Glomerular endothelial cell (primary cell): ENCODE measurements at regions not wholly inside any gene's neighbourhood (a gene's known extent, or its start where the extent isn't known, plus 50 kb on each side); places are given as distances from the start of the nearest gene placed in this dataset.

ENCODE experiments used
- DNase-seq: peaks from one replicate; pipeline ENCODE4 v3.0.0-alpha.2; 2011; ENCODE audit warnings: low read depth, low spot score; ENCODE audit errors: extremely low read depth

DNA sequence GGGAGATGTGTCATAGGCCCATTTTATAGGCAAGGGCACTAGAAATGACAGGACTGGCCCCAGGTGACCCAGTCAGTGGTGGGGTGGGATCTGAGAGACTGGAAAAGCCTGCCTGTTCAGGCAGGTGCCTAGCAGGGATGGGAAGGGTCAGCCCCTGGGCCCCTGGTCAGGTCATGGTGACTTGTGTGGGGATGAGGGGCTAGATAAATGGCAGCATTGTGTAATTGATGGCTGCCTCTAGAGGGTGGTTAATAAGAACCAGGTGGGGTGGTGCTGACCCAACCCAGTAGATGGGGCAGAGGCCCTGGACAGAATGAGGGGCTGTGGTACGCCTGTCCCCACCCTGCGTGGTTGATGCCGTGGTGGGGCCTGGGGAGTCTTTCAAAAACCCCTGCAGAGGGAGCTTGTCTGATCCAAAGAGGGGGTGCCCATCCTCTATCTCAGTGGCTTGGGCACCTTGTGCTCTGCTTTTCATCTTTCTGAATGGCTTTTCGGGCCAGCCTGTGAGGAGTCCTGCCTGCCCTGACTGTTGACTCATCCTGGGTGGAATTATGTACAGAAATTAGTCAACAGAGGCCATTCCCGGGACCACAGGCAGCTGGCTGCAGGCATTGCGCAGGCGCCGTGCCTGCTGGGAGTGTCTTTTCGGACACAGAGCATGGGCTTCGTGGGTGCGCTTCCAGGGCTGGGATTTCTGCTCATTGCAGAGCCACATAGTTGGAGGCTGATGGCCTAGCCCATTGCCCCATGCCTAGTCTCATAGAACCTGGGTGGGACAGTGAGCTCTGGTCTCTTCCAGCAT is 93.6 kb upstream of the PITX1 start:
- no peak for DNase-seq

DNA sequence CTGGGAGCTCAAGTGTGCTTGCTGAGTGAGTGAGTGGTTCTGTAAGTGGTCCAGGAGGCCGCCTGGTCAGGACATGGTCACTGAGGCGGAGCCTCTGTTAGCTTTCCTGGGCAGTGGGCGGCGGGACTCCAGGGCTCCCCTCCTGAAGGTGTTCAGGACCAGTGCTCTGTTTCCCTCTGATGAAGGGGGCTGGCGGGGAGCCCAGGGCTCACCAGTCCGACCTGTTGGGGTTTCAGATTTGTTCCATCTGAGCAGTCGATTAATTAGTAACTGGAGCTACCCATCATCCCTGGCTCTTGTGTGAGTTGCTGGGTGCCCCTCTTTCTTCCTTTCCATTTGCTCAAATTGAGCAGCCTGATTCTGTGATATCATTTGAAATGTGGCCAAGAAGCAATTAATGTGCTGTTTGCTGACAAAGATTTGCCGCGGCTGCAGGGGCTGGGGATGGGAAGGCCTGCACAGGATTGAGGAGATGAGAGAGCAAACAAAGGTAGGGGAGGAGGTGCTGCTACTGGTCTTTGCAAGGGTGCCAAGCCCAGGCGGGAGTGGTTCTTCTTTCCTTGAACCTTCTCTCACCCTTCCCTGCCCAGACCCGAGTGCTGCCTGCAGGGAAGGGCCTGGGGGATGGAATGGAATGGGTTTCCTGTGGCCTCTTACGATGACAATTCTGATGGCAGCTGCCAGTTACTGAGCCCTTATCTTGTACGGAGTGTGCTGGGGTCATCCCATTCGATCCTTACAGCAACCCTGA is 92.8 kb upstream of the PITX1 start:
- no peak for DNase-seq

DNA sequence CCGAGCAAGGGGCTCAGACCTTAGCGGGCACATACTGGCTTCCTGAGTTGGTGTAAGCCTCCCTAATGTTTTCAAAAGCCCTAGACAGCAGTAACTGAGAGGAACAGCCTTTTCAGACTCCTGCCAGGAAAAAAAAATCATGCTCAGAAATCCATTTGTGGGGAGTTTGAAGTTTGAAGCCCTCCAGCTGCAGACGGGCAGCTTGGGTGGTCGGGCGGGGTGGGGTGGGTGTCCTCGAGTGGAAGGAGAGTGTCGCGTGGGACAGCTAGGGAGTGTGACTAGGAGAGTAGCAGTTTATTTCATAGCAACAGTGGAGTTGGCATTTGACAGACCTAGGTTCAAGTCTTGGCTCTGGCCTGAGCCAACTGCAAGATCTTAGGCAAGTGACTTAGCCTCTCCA is 90.7 kb upstream of the PITX1 start:
- no peak for DNase-seq

DNA sequence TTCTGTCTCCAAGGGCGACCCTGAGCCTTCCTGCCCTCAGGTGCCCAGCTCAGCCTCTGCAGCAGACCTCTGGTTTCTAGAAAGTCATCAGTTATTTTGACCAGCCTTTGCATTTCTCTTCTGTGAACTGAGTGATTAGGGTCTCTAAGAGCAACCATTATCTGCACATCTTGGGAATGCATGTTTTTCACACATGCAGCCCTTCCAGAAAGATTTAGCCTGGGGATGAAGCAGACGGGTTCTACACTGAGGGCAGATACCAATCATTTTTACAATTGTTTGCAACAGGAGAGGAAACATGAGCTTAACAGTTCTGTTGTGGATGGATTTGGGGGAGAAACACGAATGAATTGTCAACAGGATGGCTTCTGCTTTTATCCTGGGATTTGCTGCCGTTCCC is 90.1 kb upstream of the PITX1 start:
- no peak for DNase-seq

DNA sequence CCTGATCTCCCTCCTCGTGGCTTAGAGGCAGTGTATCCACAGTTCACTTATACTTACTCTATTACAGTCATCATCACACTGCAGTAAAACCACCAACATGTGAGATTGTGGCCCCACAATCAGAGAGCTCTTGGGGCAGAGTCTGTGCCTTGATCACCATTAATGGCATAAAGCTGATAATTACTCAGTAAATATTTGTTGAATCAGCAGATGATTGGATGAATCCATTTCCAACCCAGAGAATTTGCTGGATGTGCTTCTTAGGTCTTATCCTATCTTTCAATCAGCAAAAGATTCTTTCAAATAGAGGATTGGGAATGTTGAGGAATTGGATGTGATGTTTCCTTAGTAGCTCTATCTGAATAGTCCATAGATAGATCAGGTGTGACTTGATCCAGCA is 88.8 kb upstream of the PITX1 start:
- DNase-seq: no peak

DNA sequence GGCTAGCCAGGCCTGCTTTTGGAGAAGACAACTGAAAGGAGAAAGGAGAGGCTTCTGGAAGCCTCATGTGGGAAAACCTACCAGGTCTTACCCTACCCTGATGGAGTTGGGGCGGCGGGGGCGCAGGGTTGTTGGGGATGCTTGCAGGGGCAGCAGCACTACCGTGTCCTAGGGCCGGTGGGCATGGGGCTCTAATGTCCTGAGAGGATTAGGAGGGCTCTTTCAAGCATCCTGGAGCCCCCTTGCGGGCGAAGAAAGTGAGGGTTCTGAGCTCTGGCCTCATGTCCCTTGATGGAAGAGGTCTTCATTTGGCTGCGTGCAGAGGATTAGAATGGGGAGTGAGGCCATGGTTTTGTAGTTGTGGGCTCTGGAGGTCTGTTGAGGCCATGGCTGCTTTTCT is 86.9 kb upstream of the PITX1 start:
- no peak for DNase-seq

DNA sequence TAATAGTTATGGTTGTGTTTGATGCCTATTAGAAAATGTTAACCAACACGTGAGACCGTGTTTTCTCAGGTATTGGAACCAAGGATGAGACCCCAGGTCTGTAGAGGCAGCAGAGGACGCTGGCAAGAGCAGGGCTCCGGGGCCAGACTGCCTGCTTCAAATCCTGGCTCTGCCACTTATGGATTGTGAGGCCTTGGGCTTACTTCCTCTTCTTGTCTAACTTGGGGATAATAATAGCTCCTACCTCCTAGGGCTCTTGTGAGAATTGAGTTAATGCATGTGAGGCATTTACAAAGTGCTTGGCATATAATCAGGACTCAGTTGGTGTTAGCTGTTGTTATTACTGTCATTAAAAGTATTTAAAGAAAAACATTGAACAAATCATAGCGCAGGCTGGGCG is 85.5 kb upstream of the PITX1 start:
- no peak for DNase-seq

DNA sequence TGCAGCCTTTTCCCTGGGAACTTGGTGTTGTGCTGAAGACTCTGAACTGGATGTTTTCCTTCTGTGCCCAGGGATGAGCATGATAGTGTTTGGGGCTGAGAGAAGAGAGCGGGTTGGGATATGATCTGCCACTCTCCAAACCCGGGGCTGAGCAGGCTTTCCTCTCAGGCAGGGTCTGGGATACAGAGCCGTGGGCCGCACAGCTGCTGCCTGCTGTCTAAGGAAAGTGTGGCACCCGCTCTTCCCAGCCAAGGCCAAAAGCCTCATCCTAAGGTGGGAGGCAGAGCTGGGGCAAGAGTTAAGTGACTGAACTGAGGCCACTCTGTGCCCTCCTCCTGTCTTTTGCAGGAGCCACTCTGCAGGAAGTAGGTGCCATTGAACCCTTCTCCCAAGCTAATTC is 83.6 kb upstream of the PITX1 start:
- no peak for DNase-seq

DNA sequence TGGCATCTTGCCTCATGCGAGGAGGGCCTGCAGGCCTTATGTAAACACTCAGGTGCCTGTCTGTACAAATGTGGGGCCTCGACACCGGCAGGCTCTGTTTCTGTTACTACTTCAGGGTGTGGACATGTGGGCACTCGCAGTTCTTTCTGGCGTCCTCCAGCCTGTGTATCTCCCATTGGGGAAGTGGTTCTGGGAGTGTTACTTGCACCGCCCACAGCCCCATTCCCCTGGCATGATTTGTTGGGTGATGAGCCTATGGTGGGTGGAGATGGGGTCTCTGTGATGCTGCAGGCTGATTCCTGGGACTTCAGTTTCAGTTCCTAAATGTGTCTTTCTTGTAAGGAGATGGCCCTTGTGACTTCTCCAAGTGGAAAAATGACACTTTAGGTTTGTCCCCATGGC is 82.1 kb upstream of the PITX1 start:
- no peak for DNase-seq

DNA sequence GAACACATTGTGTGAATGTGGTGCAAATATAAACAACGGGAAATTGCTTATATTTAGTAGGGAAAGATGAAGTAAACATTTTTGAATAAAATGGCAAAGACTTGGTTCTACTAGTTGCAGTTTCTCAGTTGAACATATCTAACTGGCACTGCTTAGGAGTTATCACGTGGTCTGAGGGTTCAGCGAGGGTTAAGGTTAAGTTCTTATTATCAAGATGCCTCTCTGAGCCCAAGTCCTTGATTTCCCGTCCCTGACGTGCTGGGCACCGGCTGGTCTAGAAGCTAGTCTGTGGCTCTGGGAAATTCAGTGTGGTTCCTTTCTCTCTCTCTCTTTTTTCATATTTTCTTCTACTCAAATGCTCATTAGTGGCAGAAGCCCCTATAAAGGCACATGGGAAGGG is 81.6 kb upstream of the PITX1 start:
- no peak for DNase-seq

DNA sequence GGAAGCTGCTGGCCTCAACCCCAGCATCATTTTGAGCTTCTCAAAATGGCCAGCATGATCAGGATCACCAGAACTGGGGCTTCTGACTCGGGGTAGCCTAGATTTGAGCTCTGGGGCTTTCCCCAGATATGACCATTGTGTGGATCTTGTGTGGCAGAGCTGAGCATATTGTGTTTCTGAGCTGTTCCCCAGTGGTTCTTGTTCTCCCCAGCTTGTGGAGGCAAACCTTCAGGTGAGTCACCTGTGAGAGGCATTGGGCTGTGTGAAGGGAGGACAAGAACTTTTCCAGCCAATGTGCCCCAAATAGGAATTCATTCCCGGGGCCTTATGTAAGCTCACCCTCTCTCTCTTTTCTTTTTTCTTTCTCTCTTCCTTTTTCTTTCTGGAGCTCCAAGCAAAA is 80.7 kb upstream of the PITX1 start:
- no peak for DNase-seq

DNA sequence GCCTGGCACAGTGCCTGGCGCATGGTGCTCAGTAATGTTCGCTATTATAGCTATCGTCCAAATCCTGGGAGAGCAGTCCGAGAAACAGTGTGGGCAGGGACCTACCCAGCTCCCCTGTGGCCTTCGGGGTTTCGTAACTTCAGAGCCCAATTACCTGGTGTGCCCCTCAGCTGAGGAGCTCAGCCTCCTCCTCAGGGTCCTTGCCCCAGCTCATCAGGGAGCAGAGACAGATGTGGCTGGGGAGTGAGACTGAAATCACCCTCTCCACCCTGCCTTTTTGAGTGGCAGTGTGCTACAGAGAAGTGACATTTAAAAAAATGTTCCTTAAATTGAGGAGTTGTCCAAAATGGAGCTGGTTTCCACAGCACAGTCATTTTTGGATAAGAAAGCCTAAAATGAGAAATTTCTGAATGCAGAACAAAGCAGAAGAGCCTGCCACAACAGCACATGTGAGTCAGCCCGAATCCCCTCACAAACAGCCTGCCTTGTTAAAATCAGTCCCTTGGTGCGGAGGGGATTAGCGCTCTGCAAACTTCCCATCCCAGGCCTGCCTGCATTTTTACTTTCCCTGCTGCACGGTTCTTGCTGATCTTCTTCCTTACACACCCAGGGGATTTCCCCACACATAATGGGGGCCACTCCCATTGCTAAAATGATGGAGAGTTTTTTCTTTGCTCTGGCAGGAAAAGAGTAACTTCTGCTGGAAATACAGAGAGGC is 78.1 kb upstream of the PITX1 start:
- DNase-seq: no peak

DNA sequence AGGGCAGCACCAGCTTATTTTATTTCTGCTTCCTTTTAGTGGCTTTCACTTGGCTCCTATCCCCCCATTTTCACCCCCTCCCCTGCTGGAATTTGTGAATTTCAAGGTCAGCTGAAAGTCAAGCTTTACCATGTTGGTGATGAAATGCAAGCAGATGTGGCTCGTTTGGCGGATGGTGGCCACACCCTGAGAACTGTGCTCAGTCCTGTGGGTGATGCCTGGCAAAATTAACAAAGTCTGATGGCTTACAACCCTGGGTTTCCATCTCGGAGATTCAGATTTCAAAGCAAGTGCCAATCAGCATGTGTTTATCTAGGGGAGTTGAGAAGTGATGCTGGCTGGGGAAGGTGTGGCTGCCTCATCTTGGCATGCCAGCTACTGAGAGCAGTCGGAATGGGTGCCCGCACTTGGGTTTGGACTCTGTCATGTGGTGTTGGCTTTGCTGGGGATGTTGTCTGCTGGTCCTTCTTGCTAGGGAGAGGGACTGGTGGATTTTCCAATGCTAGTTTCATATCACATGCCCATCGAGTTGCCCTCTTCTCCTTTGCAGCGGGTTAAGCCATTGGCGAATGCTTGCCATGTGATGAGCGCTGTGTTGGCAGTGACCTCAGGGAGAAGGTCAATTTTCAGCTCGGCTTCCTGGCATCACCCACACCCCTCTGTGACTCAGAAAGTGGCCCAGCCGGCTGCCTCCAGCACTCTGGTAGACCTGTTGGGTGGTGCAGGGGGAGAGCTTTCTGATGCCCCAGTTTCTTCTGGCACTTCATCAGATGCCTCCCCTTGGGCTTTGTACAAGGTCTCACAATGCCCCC is 77.0 kb upstream of the PITX1 start:
- DNase-seq: no peak

DNA sequence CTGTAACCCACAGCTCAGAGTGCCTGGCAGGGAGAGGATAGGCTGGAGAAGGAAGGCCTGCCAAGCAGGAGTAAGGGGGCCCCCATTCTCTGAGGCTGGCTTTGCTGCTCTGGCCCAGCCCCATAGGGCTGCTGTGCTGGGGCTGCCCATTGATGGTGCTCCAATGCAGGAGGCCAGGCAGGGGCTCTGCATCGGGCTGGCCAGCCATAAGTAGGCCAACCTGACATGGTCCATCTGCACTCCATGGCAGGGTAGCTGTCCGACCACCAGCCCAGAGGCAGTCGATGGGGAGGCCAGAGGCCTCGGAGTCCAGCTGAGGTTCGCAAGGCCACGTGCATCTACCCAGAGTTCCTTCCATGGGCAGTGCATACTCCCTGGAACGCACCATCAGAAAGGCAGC is 75.0 kb upstream of the PITX1 start:
- DNase-seq: no peak

DNA sequence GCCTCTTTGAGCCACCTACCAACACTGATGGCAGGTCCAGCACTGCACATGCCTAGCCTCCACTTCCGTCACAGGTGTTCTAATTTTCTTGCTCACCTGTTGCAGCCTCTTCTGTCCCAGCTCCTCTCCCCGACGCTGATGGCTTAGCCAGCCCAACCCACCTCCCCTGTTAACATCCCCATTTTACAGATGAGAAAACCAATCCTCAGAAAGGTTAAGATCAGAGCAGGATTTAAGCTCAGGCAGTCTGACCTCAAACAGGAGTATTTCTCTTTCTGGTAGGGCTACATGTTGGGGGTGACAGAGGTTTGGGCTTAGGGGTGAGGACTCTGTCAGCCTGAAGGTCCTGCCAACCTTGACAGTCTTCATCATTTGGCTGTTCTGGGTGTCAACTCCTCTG is 74.5 kb upstream of the PITX1 start:
- DNase-seq: no peak

DNA sequence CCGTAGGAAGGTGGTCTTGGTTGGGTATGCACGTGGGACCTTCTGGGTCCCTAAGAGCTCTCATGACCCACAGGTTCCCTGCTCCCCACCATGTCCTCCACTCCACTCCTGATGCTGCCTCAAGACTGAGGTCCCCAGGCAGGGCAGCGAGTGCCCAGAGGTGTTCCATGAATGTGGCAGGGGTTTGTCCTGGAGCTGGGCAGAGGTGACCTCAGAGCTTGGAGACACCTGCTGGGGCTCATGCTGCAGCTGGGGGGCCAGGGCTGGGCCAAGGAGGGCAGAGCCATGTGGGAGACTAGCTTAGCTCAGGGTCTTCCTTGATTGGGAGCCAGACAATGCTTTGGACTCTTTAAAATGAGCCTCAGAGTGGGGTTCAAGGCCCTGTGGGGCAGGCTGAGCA is 74.0 kb upstream of the PITX1 start:
- no peak for DNase-seq

DNA sequence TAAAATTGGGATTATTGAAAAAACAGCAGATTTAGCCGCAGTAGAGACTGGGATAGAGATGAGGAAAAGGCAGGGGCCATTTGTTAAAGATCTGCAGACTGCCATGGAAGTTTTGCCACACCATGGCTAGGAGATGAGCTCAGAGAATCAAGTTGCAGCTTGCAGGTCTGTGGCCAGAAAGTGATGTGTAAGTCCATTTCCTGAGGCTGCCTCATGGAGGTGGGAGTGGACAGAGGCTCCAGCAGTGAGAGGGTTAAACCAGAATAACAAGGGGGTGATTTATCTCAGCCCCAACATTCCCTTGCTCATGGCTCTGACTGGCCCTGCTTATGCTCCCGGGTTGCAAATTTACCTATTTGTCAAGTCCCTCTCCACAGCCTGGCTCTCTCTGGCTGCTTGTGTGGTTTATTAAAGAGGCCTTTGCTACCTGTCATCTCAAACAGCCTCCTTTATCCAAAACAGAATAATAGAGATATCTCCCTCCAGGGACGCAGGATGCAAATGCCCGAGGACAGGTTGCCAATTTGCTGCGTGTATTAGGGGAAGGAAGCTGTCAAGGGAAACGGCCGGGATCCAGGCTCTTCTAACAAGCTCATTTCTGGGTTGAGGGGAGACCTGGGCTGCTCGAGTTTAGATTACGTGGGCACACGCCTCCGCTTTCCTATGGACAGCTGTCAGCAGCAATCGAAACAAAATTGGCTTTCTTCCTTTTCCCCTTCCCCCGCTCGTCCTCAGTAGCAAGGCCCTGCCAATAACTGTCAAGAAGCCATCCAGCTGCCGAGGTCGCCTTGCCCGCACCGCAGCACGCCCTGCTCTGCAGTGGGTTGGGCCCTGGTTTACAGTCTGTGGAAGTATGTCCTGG is 72.8 kb upstream of the PITX1 start:
- no peak for DNase-seq

DNA sequence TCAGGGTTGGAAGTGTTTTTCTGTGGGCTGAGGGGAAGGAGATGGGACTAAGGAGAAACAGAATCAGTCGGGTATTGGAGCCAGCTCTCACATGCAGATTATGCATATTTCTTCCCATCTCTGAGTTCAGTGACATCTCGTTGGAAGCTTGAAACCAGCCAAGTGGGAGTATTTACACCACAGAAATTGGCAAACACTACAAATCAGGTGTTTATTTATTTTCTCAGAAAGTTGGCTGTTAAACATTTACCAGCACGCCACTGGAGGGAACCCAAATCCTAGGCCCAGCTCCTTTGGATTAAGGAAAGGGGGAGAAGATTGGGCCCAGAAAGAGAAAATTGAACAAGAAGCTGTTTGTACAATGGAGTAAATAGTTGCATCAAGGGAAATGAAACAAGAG is 72.1 kb upstream of the PITX1 start:
- no peak for DNase-seq

DNA sequence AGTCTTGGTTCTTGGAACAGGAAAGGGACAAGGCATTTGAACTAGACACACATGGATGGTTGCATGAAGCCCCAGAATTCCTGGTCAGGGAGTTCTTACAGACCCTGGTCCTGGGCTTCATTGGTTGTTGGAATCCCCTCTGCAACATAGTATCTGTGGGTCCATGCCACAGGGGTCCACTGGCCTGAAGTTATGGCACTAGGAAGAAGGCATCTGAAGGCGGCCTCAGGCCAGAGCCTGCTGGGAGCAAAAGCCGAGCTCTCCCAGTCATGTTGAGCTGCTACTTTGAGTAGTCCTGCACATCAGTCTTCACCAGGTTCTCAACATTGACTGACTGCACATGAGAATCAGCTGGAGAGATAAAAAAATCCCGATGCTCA is 71.1 kb upstream of the PITX1 start:
- DNase-seq: no peak

DNA sequence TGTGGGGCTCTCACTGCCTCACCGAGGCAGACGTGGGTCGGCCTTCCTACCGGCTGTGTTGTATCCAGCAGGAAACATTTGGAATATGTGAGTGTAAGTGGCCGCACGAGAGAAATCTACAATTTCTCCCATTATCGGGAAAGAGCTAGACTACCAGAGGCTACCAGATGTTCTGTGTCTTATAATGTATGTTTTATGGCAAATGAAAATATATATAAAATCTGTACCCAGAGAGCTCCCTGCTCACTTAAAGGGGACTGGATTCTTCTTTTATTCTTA is 69.5 kb upstream of the PITX1 start:
- DNase-seq: no peak
